ENCODE measurements at regions not wholly inside any gene's neighbourhood (a gene's known extent, or its start where the extent isn't known, plus 50 kb on each side); places are given as distances from the start of the nearest gene placed in this dataset.

DNA sequence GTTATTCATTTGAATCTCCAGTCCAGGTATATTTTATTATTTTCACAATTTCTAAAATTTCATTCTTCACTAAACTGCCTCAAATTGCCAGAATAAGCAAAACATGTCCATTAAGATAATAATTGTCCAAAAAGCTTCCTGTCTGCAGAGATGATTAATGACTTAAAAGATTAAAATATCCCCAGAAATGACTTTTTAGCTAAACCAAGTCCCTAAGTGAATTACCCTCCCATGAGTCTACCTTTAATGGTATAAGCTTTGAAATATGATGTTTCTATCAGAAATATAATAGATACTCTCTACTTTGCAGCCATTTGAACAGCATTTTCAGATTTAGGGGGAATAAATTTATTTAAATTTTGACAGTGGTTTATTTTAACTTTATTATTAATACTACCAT is 289.2 kb upstream of the EMCN start:
- TF ChIP-seq, protein P1, sequence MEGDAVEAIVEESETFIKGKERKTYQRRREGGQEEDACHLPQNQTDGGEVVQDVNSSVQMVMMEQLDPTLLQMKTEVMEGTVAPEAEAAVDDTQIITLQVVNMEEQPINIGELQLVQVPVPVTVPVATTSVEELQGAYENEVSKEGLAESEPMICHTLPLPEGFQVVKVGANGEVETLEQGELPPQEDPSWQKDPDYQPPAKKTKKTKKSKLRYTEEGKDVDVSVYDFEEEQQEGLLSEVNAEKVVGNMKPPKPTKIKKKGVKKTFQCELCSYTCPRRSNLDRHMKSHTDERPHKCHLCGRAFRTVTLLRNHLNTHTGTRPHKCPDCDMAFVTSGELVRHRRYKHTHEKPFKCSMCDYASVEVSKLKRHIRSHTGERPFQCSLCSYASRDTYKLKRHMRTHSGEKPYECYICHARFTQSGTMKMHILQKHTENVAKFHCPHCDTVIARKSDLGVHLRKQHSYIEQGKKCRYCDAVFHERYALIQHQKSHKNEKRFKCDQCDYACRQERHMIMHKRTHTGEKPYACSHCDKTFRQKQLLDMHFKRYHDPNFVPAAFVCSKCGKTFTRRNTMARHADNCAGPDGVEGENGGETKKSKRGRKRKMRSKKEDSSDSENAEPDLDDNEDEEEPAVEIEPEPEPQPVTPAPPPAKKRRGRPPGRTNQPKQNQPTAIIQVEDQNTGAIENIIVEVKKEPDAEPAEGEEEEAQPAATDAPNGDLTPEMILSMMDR (IDR thresholded peaks at IDR 0.05), result no peak
- Histone ChIP-seq H3K27me3 (no peaks in the 10 kb centered on the region), H3K36me3 (no peaks in the 10 kb centered on the region), H3K27ac (no peak overlapping the region), H3K9me3 (no peaks in the 10 kb centered on the region), H3K4me3 (no peak overlapping the region), H3K4me1 (no peaks in the 10 kb centered on the region), H3K9ac (ENCODE audit: low read depth in 2 of 2, low read length in 2 of 2) (no peak overlapping the region)
- DNase-seq, result no peak
- intact Hi-C loops (cut with DNase I), result no loop called here

DNA sequence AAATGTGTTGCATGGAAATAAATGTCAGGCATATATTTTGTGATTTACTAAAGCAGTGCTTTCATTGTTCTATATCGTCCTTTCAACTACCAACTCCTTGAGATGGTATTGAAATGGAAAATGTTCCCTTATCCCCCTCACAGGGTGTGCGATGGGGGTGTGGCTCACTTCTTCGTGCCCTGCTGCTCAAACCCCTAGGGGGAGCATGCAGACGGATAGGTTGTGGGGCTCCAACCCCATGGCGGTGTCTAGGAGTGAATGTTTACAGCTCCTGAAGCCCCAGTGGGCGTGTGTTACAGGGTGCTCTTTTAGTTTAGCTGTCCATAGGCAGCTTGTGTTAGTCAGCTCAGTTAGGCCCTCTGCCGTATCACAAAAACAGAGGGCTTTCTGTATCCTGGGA is 287.7 kb upstream of the EMCN start:
- Histone ChIP-seq H3K9me3 (no peaks in the 10 kb centered on the region), H3K36me3 (no peaks in the 10 kb centered on the region), H3K27me3 (no peaks in the 10 kb centered on the region), H3K4me1 (no peaks in the 10 kb centered on the region), H3K27ac (no peak overlapping the region), H3K4me3 (no peak overlapping the region), H3K9ac (ENCODE audit: low read depth in 2 of 2, low read length in 2 of 2) (no peak overlapping the region)
- no peak for DNase-seq
- TF ChIP-seq, protein P1 (IDR thresholded peaks at IDR 0.05), result no peak
- intact Hi-C loops (cut with DNase I), result no loop called here

DNA sequence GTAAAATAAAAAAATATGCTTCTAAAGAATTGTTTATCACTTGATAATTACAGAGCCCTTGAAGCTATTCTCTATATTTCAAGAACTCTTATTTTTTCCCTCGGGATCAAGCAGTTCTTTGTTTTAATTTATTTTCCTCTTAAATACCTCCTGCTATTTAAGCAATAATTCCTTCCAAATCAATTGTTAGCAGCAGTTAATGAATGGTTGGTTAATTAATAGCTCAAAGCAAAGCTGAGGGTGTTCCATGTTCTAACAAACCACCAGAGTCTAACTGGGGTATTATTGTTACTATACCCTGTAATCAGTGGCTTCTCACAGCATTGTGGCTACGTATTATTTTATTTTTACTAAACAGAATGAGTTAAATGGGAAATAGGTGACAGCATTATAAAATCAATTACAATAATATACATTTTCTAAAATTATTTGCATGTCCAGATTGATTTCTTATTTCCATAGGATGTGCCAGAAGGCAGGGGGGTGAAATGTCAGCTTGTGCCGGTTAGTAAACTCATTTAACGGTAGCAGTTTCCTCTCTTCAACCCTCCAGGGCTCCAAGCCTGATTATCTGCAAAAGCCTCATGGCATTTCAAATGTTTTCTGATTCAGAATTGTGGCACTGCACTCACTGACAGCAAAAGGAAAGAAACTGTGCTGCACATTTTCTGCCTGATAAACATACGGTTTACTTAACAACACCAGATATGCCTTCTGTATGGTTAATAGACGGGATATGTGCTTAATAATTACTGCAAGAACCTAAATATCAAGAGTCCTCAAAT is 286.9 kb upstream of the EMCN start:
- H3K27me3 ChIP-seq, result no peaks in the 10 kb centered on the region
- no peaks in the 10 kb centered on the region for H3K9me3 ChIP-seq
- DNase-seq, result no peak
- no peaks in the 10 kb centered on the region for H3K4me1 ChIP-seq
- TF ChIP-seq, protein P1 (IDR thresholded peaks at IDR 0.05), result no peak
- intact Hi-C loops (cut with DNase I), result no loop called here
- no peaks in the 10 kb centered on the region for H3K36me3 ChIP-seq
- H3K27ac ChIP-seq, result no peak overlapping the region
- H3K4me3 ChIP-seq, result no peak overlapping the region
- no peak overlapping the region for H3K9ac ChIP-seq (ENCODE audit: low read depth in 2 of 2, low read length in 2 of 2)

DNA sequence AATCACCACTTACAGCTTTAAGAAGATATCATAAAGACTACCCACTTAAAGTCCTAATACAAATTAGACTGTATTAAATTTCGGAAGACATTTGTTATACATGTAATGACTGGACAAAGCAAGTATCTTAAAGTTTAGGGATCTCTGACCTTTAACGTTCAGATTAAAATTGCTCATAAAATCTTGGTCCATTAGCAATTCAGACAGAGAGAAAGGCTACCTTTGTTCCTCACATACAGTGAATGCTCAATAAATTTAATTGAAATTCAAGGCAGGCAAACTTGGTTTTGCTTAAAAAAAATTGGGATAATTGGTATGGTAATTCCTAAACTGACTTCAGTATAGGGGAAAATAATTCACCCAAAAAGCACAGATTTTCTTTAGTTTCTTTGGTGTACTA is 285.9 kb upstream of the EMCN start:
- Histone ChIP-seq H3K4me3 (no peak overlapping the region), H3K27me3 (no peaks in the 10 kb centered on the region), H3K27ac (no peak overlapping the region), H3K36me3 (no peaks in the 10 kb centered on the region), H3K9me3 (no peaks in the 10 kb centered on the region), H3K9ac (ENCODE audit: low read depth in 2 of 2, low read length in 2 of 2) (no peak overlapping the region), H3K4me1 (no peaks in the 10 kb centered on the region)
- no peak for DNase-seq
- TF ChIP-seq, protein P1 (IDR thresholded peaks at IDR 0.05), result no peak
- intact Hi-C loops (cut with DNase I), result no loop called here

DNA sequence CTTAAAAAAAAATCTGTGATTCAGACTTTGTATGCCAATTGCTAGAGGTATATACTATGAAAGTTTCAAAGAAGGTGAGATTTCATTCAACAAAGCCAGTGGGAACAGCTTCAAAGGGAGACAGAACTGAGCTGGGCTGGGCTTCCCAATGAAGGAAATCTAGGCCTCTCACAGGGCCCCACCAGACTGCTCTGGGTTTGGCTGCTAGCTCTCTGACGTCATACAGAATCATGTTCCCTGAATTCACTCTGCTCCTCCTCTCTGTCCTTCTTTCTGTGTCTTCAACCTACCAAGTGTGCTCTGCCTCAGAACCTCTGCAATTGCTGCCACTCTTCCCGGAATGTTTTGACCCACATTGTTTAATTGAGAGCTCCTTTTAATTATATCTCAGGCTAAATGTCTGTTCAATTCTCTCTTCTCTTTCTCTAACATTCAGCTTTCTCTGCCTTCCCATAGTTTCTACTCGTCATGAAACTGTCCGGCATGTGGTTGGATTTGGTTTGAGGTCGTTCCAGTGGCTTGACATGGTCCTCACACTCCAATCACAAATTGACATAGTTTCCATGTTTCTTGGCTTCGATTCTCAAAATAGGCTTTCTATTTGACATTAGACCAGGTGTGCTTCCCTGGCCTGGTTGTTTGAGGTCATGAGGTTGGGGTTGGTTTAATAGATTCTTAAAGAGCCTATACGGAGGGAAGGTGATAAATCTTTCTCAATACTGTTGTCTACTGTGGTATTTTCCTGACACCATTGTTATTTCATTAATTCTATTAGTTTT is 282.1 kb upstream of the EMCN start:
- intact Hi-C loops (cut with DNase I), result no loop called here
- no peak overlapping the region for H3K9ac ChIP-seq (ENCODE audit: low read depth in 2 of 2, low read length in 2 of 2)
- H3K9me3 ChIP-seq, result no peaks in the 10 kb centered on the region
- H3K4me3 ChIP-seq, result no peak overlapping the region
- no peak for DNase-seq
- no peaks in the 10 kb centered on the region for H3K27me3 ChIP-seq
- no peaks in the 10 kb centered on the region for H3K4me1 ChIP-seq
- no peak overlapping the region for H3K27ac ChIP-seq
- TF ChIP-seq, protein P1 (IDR thresholded peaks at IDR 0.05), result no peak
- H3K36me3 ChIP-seq, result no peaks in the 10 kb centered on the region
